NCI-H524 (cell line): ENCODE measurements at regions not wholly inside any gene's neighbourhood (a gene's known extent, or its start where the extent isn't known, plus 50 kb on each side); places are given as distances from the start of the nearest gene placed in this dataset.
"Not testable (repeated sequence)": the region's sequence is repeated elsewhere in the genome, so short reads cannot be mapped to it uniquely, and the experiment has no call there.

ENCODE experiments used
- DNase-seq, 2 experiments: peaks; one replicate each; lab custom pipeline; 2025; lab: John Stamatoyannopoulos, UW

DNA sequence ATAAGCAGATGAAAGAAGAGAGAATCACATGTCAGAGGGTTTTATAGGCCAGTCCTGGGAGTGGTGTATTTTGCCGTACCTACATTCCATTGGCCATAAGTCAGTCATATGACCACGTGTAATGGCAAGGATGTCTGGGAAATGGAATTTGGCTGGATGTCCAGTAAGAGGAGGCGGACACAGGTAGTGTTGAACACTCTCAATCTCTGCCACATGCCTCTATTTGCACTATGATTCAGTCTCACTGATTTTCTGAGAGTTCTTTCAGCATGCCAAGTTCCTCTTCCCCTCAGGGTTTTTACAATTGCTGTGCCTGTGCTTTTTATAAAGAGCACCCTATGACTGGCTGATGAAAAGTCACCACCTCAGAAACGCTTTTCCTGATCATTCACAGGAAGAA, 164.2 kb upstream of the GPR101 start:
- DNase-seq: no peak

- no peak for DNase-seq
These were observed 162.2 kb upstream of the GPR101 start for GRCh38 chrX:137195991-137196390.

- DNase-seq: no peak
These were observed 161.5 kb upstream of the GPR101 start for GRCh38 chrX:137195296-137195695.

GRCh38 chrX:137194164-137194563, 160.4 kb upstream of the GPR101 start:
- peak; percentile 48 to 74 for DNase-seq

DNA sequence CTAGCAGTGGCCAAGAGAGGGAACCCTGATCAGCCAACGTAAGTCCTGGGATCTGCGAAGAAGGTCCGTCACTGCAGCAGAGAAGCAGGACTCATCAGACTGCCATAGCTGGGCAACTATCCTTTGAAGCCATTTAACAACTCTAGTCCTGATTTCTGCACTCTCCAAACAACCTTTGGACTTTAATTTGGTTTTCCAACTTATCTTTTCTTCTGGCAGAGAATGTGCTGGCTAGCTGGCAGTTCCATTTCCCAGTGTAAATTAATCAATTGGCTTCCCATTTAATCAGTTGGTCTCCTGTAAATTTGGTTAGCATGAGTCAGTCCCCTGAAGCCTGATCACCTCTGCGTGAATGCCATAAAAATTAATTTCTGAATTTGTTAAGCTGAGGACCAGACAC, 153.7 kb upstream of the GPR101 start:
- no peak for DNase-seq

- no peak for DNase-seq
These were observed 144.6 kb upstream of the GPR101 start for GRCh38 chrX:137178392-137178791.

DNA sequence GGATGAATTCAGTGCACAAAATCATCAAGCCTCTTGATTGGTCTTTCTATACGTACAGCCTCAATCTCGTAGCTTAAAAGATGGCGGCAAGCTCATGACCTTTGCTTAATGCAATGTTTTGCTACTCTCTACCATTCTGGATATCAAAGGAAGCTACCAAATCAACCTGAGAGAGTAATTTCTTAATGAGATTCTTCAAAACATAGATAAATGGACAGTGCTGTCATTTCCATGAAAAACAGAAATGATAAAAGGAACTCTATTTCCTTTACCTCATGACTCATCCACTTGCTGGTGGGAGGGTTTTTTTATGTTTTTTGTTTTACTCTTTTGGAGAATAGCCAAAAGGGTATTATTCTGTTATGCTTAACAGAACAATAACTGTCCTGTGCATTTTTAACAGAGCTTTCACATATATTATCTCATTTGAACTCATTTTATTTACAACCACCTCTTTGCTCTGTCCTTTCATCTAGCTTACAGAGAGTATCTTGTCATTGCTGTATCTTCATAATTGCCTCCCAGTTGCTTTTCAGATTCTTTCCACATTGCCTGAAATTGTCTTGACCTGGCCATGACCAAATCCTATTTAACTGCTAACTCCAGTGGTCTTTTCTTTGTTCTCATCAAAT, 138.6 kb upstream of the GPR101 start:
- DNase-seq: no peak

DNA sequence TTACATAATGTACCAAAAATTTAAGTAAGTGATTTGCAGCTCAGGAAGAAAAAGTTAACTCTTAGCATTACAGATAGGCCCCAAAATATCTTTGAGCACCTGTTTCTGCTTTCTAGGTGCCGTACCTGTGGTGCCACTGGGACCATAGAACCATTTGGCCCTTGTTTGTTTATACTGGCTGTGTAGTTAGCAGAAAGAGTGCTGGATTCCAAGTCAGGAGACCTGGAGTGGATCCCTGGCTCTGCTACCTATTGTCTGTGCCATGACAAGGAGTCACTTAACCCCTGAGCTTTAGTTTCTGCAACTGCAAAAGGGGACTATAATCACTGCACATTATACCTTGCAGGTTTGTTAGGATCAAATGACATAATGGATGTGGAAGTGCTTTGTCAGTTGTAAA, 137.8 kb upstream of the GPR101 start:
- no peak for DNase-seq

DNA sequence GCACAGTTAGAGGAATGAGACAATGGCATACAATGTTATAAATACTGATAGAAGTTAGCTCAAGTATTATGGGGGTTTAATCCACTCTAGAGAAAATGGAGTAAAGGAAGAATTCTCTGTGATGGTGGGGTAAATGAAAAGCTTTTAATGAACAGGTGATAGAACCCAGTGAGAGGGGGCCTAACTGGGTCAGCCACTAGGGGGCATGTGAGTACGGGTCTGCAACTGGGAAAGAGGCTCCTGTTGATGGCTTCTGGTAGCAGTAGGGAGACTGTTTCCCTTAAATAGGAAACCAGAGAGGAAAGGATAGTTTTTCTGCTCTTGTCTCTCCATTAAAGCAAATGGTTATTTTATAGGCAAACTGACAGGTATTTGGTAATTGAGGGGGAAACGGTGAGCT, 132.8 kb upstream of the GPR101 start:
- DNase-seq: peak in 1 of 2 experiments; percentile 5

DNA sequence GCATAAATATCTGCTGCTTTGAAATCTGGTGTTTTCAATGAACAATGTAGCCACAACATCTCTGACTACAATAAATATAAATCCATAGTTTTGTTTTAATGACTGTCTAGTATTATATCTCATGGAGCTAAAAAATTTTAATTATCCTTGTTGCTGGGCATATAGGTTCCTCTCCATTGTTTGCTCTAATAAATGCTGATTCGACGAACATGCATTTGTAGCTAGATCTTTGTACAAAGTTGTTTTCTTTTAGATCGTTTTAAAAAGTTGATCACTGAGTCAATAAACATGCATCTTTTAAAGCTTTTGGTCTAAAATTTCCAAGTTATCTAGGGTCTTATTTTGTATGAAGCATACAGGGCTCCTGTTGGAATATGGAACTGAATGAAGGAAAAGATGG, 130.5 kb upstream of the GPR101 start:
- no peak for DNase-seq

GRCh38 chrX:137151403-137151802, 117.6 kb upstream of the GPR101 start:
- no peak for DNase-seq

GRCh38 chrX:137143864-137144263, 110.1 kb upstream of the GPR101 start:
- DNase-seq: no peak

GRCh38 chrX:137122651-137123050, 88.9 kb upstream of the GPR101 start:
- DNase-seq: not testable (repeated sequence)

DNA sequence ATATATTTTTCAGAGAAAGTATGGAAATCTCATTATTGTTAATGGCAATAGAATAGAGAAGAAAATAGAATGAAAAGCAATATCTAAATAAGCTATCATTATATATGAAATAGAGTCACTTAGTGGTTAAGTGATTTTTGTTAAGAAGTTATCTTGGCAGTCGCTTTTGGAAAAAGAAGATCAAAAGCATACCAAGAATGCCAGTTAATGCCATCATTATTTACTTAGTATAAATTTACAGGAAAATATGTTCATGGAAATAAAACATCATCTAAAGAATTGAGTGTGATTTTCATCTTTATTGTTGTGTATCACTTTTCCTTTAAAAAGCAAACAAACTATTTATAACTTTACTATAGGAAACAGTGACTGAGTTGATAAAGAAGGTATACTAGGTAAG, 85.3 kb upstream of the GPR101 start:
- no peak for DNase-seq

GRCh38 chrX:137118536-137118935, 84.7 kb upstream of the GPR101 start:
- DNase-seq: no peak

- no peak for DNase-seq
These were observed 84.3 kb upstream of the GPR101 start for GRCh38 chrX:137118136-137118535.

DNA sequence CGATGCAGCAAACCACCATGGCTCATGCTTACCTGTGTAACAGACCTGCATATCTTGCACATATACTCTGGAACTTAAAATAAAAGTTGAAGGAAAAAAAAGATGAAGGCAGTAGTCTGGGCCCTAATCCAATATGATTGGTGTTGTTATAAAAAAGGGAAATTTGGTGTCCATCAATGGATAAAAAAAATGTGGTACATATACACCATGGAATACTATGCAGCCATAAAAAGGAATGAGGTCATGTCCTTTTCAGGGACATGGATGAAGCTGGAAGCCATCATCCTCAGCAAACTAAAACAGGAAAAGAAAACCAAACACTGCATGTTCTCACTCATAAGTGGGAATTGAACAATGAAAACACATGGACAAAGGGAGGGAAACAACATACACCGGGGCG, 74.1 kb upstream of the GPR101 start:
- not testable (repeated sequence) for DNase-seq

- no peak for DNase-seq
These were observed 67.6 kb upstream of the GPR101 start for GRCh38 chrX:137101273-137101990.
